ENCODE measurements at regions not wholly inside any gene's neighbourhood (a gene's known extent, or its start where the extent isn't known, plus 50 kb on each side); places are given as distances from the start of the nearest gene placed in this dataset.

GRCh38 chr7:130923930-130924329 is 189.9 kb upstream of the KLF14 start:
- TF ChIP-seq CTCF (IDR thresholded peaks at IDR 0.05) (no peak), POLR2A (IDR thresholded peaks at IDR 0.05) (no peak)

Data from Peyer's patch (tissue), 4 donors.